DOHH2 (cell line): ENCODE measurements at regions not wholly inside any gene's neighbourhood (a gene's known extent, or its start where the extent isn't known, plus 50 kb on each side); places are given as distances from the start of the nearest gene placed in this dataset.

ENCODE experiments used
- CTCF ChIP-seq: fragments of 200-600 bp; sonication (generic); IDR thresholded peaks from one replicate; pipeline ENCODE4 v1.5.1; 2014; ENCODE audit warnings: antibody characterized with exemption, mild to moderate bottlenecking, low read depth, low read length; ENCODE audit not compliant: poor library complexity, severe bottlenecking
- EZH2phosphoT487 ChIP-seq: fragments of 200-600 bp; sonication (generic); IDR thresholded peaks from 2 replicates; pipeline ENCODE4 v1.6.1; 2017; ENCODE audit warnings: borderline replicate concordance, mild to moderate bottlenecking, antibody characterized with exemption, low read length, moderate library complexity, mixed read lengths

DNA sequence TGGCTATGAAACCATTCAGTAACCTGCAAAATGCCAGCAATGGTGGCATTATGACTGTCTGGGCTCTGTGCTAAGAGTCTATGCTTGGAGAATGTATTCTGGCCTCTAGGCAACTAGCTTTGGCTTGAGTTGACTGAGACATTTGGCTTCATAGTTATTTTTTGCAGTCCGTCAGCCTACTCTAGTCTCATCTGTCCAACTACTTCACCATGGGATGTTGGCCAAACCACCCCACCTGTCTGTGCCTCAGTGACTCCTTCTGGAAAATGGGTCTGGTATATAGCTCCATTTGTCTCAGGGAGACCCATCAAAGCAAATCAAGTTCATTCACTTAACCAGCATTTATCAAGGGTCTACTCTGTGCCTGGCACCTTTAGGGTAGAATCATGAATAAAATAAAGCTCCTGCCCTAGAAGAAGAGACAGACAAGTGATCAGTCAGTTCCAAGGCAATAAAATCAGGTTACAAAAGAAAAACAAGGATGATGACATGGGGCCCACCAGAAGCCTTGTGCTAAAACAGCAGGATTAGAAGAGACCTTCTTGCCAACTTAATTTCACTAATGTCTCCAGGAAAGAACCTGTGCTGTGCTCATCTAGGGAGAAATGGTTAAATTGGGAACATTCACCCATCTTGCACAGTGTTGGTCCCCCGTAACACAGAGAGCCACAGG lies 102.4 kb upstream of the ARMC2 start:
- TF ChIP-seq CTCF, result no peak
- TF ChIP-seq EZH2phosphoT487, result no peak
